Adrenal gland (tissue), 5 donors: ENCODE measurements at regions not wholly inside any gene's neighbourhood (a gene's known extent, or its start where the extent isn't known, plus 50 kb on each side); places are given as distances from the start of the nearest gene placed in this dataset.

ENCODE experiments used
- POLR2A ChIP-seq, 2 donors: fragments of 450-650 bp; IDR thresholded peaks; one replicate each; pipeline ENCODE4 v1.6.1; 2017; ENCODE audit warnings: antibody characterized with exemption in 2 of 2, mild to moderate bottlenecking in 2 of 2, moderate library complexity in 1 of 2
- TF ChIP-seq, protein P1 (sequence below), 6 experiments: fragments of 450-650 bp in 4 of 6; fragments of 200-600 bp in 2 of 6; sonication (generic) in 1 of 6; IDR thresholded peaks; 1 replicate in 5 of 6; 2 replicates in 1 of 6; pipeline versions ENCODE4 v1.5.1 to v1.8.0; 2016 to 2021; ENCODE audit warnings: antibody characterized with exemption in 6 of 6, mild to moderate bottlenecking in 2 of 6, moderate library complexity in 1 of 6
- donor health status: DM: no; HTN: no; CAD: no.

DNA sequence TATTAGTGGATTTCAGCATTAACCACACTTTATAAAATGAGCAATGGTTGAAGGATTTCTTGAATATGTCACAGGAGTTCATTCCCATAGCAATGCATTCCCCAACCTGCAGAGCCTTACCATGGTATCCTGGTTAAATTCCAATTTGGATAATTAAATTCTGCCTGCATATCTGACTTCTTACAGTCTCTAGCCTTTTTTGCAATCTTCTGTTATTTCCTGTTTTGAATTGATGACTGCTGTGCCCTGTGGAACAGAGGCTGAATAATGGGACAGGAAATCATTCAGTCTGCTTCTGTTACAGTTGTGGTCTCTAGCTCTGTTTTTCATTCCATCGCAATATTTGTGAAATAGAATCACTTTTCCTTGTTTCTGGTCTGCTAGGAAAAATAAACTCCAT is 1823.9 kb downstream of the PLA2G4A start:
- TF ChIP-seq, protein P1, sequence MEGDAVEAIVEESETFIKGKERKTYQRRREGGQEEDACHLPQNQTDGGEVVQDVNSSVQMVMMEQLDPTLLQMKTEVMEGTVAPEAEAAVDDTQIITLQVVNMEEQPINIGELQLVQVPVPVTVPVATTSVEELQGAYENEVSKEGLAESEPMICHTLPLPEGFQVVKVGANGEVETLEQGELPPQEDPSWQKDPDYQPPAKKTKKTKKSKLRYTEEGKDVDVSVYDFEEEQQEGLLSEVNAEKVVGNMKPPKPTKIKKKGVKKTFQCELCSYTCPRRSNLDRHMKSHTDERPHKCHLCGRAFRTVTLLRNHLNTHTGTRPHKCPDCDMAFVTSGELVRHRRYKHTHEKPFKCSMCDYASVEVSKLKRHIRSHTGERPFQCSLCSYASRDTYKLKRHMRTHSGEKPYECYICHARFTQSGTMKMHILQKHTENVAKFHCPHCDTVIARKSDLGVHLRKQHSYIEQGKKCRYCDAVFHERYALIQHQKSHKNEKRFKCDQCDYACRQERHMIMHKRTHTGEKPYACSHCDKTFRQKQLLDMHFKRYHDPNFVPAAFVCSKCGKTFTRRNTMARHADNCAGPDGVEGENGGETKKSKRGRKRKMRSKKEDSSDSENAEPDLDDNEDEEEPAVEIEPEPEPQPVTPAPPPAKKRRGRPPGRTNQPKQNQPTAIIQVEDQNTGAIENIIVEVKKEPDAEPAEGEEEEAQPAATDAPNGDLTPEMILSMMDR (IDR thresholded peaks at IDR 0.05), result no peak
- no peak for TF ChIP-seq POLR2A (IDR thresholded peaks at IDR 0.05)
